CD4-positive, alpha-beta T cell (primary cell): ENCODE measurements at regions not wholly inside any gene's neighbourhood (a gene's known extent, or its start where the extent isn't known, plus 50 kb on each side); places are given as distances from the start of the nearest gene placed in this dataset.

Experiments
- ATAC-seq: fragments of 200-7000 bp; cut with Tn5 transposase; one replicate; pipeline ENCODE4 v1.10.0; 2022; ENCODE audit warnings: mild to moderate bottlenecking; ENCODE audit not compliant: poor library complexity
- CTCF ChIA-PET: fragments of 350-600 bp; sonication (Branson Sonifier 250); formaldehyde crosslinking; loops from one replicate; lab custom pipeline; 2021; ENCODE audit warnings: antibody characterized with exemption, inconsistent platforms; lab: Charles Lee
- POLR2A ChIA-PET: fragments of 350-600 bp; sonication (Branson Sonifier 250); formaldehyde crosslinking; loops from one replicate; lab custom pipeline; 2021; ENCODE audit warnings: antibody characterized with exemption, inconsistent platforms; lab: Charles Lee
- DNase-seq, 14 experiments: peaks; one replicate each; pipeline ENCODE4 v3.0.0-alpha.2; 2013 to 2020; ENCODE audit warnings: mixed read lengths in 2 of 14
- H3K27ac ChIP-seq, 2 donors: one replicate each; pipeline versions ENCODE4 v1.5.1 to v1.7.0; 2013; ENCODE audit warnings: low read length in 2 of 2, low read depth in 1 of 2, mild to moderate bottlenecking in 1 of 2
- H3K27me3 ChIP-seq, 2 experiments: 1 replicate in 1 of 2; 2 replicates in 1 of 2; pipeline versions ENCODE4 v1.6.1 to v1.7.0; 2013; ENCODE audit warnings: low read length in 2 of 2, control low read depth in 1 of 2, mild to moderate bottlenecking in 1 of 2, moderate library complexity in 1 of 2; ENCODE audit not compliant: insufficient read depth in 2 of 2, control insufficient read depth in 1 of 2
- H3K36me3 ChIP-seq: one replicate; pipeline ENCODE4 v1.6.1; 2013; ENCODE audit warnings: low read length, control low read depth; ENCODE audit not compliant: insufficient read depth
- H3K4me1 ChIP-seq: one replicate; pipeline ENCODE4 v1.6.1; 2013; ENCODE audit warnings: low read length, control low read depth; ENCODE audit not compliant: insufficient read depth
- H3K4me3 ChIP-seq: one replicate; pipeline ENCODE4 v1.5.1; 2013; ENCODE audit warnings: mild to moderate bottlenecking, low read length, moderate library complexity
- H3K9me3 ChIP-seq, 2 experiments: 1 replicate in 1 of 2; 2 replicates in 1 of 2; pipeline versions ENCODE4 v1.6.1 to v1.7.0; 2013; ENCODE audit warnings: low read length in 2 of 2, mild to moderate bottlenecking in 2 of 2, control low read depth in 1 of 2, moderate library complexity in 1 of 2; ENCODE audit not compliant: control insufficient read depth in 1 of 2, insufficient read depth in 1 of 2
- H3K27ac Mint-ChIP-seq: one replicate; pipeline ENCODE4 v1.8.0; 2020; ENCODE audit warnings: mixed read lengths
- H3K27me3 Mint-ChIP-seq: one replicate; pipeline ENCODE4 v1.8.0; 2021; ENCODE audit warnings: mixed read lengths
- H3K36me3 Mint-ChIP-seq: one replicate; pipeline ENCODE4 v1.8.0; 2021; ENCODE audit warnings: low read depth, mixed read lengths
- H3K4me1 Mint-ChIP-seq: one replicate; pipeline ENCODE4 v1.8.0; 2021; ENCODE audit warnings: low read depth, mixed read lengths
- H3K4me3 Mint-ChIP-seq: one replicate; pipeline ENCODE4 v1.8.0; 2020; ENCODE audit warnings: mild to moderate bottlenecking, mixed read lengths
- H3K9me3 Mint-ChIP-seq: one replicate; pipeline ENCODE4 v1.8.0; 2020; ENCODE audit warnings: mixed read lengths
- CTCF ChIP-seq: fragments of 200-600 bp; IDR thresholded peaks from one replicate; pipeline ENCODE4 v1.8.0; 2022; ENCODE audit warnings: antibody characterized with exemption, mild to moderate bottlenecking
- intact Hi-C, 2 experiments: fragments of 100-400 bp; cut with DNase I in 1 of 2; cut with micrococcal nuclease in 1 of 2; formaldehyde crosslinking; loops; one replicate each; pipeline versions ENCODE4 v1.15.1 to v1.9.0; 2023 to 2025; cut with DNase I, micrococcal nuclease

DNA sequence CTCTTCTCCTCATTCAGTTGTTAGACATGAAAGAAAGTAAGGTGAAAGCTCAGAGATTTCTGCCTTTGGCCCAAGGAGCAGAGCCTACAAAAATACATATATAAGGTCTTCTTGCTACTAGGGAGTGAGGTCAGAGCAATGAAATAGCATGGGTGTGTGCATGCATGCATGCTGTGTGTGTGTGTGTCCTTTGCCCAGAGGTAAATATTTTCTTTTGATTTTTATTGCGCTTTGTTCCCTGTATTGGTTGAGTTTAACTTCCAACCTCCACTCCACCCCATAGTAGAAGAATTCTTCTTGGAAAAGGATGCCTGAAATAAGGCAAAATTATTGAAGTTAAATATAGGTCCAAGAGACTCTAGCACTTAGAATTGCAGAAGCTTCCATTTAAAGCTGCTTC is 248.0 kb upstream of the PTGER4 start:
- CTCF ChIA-PET: interaction anchor here (1.8 kb wide), 2 partner anchors 10 kb away, joined by 4 to 5 read pairs; no protein-coding TSS in a partner anchor
- H3K9me3 ChIP-seq: no peaks in the 10 kb centered on the region
- H3K36me3 ChIP-seq: no peaks in the 10 kb centered on the region
- no peak overlapping the region for H3K27ac Mint-ChIP-seq
- no peak overlapping the region for H3K4me3 ChIP-seq
- no peak overlapping the region for H3K4me3 Mint-ChIP-seq
- peaks cover 48% of the 10 kb centered on the region for H3K4me1 Mint-ChIP-seq
- POLR2A ChIA-PET: interaction anchor here (4.5 kb wide), 1 partner anchor 21 kb away, joined by 29 read pairs; no protein-coding TSS in a partner anchor
- no peak for ATAC-seq
- H3K27me3 Mint-ChIP-seq: no peaks in the 10 kb centered on the region
- TF ChIP-seq CTCF: no peak
- no peak overlapping the region for H3K27ac ChIP-seq
- no peaks in the 10 kb centered on the region for H3K9me3 Mint-ChIP-seq
- peaks cover 30% of the 10 kb centered on the region for H3K4me1 ChIP-seq
- no peaks in the 10 kb centered on the region for H3K36me3 Mint-ChIP-seq
- DNase-seq: no peak
- H3K27me3 ChIP-seq: no peaks in the 10 kb centered on the region
- intact Hi-C loops: loop anchor here in 1 of 2 experiments (5.0 kb wide), 1 partner anchor 39 kb away; no protein-coding TSS in a partner anchor

DNA sequence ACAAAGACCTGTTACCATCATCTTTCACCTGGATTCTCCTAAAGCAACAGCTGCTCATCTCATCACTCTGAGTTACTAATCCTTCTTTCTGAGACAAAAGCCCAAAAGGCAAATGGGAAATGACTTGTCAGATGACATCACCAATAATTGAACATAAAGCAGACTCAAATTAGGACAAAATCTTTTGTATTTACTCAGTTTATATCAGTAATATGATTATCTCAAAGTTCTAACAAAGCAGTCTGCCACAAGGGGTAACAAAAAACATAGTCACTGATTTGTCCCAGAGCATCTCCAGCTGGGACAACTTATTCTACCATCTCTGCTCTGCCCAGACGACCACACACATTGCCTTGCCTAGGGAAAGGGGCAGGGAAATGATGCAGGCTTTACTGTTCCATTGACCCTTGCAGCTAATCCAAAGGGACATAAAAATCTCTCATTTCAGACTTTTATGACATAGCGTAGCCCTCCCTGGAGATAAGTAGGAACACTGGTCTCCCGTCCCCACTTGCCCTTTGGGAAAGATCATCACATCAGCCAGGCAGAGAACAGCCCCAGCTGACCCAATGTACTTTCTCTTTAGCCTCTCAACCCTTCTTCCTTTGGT is 249.5 kb upstream of the PTGER4 start:
- no peak overlapping the region for H3K4me3 Mint-ChIP-seq
- ChIA-PET POLR2A (interaction anchor here (0.7 to 4.5 kb wide), 3 partner anchors 19 to 250 kb away, joined by 3 to 29 read pairs (median 4); partner anchors contain the start of gene PTGER4), CTCF (interaction anchor here (1.8 kb wide), 1 partner anchor 12 kb away, joined by 5 read pairs; no protein-coding TSS in a partner anchor)

More for the DNA sequence above, 249.5 kb upstream of the PTGER4 start:
- ATAC-seq (no peak), DNase-seq (no peak)
- peaks cover 2% of the 10 kb centered on the region for H3K9me3 Mint-ChIP-seq
- Histone ChIP-seq H3K27me3 (no peaks in the 10 kb centered on the region), H3K4me3 (no peak overlapping the region), H3K9me3 (no peaks in the 10 kb centered on the region), H3K36me3 (no peaks in the 10 kb centered on the region), H3K4me1 (peaks cover 17% of the 10 kb centered on the region), H3K27ac (peak overlapping the region in 1 of 2 donors; percentile 20)
- peaks cover 33% of the 10 kb centered on the region for H3K4me1 Mint-ChIP-seq
- intact Hi-C loops: loop anchor here in 1 of 2 experiments (5.0 kb wide), 1 partner anchor 38 kb away; no protein-coding TSS in a partner anchor
- H3K36me3 Mint-ChIP-seq: no peaks in the 10 kb centered on the region
- no peak for TF ChIP-seq CTCF
- H3K27me3 Mint-ChIP-seq: no peaks in the 10 kb centered on the region
- H3K27ac Mint-ChIP-seq: peak overlapping the region; percentile 24
